BLaER1 (cell line): ENCODE measurements at regions not wholly inside any gene's neighbourhood (a gene's known extent, or its start where the extent isn't known, plus 50 kb on each side); places are given as distances from the start of the nearest gene placed in this dataset.
"Not testable (repeated sequence)": the region's sequence is repeated elsewhere in the genome, so short reads cannot be mapped to it uniquely, and the experiment has no call there.

Source experiments
- H3K27ac ChIP-seq: shearing (Covaris generic); formaldehyde crosslinking; 2 replicates; pipeline ENCODE4 v1.8.1; 2022
- H3K27me3 ChIP-seq: shearing (Covaris generic); formaldehyde crosslinking; 2 replicates; pipeline ENCODE4 v1.8.1; 2022
- H3K36me3 ChIP-seq: shearing (Covaris generic); formaldehyde crosslinking; 2 replicates; pipeline ENCODE4 v1.8.1; 2022
- H3K4me1 ChIP-seq: shearing (Covaris generic); formaldehyde crosslinking; 2 replicates; pipeline ENCODE4 v1.8.1; 2022
- H3K4me2 ChIP-seq: shearing (Covaris generic); formaldehyde crosslinking; 2 replicates; pipeline ENCODE4 v1.8.1; 2022
- H3K4me3 ChIP-seq: shearing (Covaris generic); formaldehyde crosslinking; 2 replicates; pipeline ENCODE4 v1.8.1; 2022
- H3K9ac ChIP-seq: shearing (Covaris generic); formaldehyde crosslinking; 2 replicates; pipeline ENCODE4 v1.8.1; 2022
- H3K9me3 ChIP-seq: shearing (Covaris generic); formaldehyde crosslinking; 2 replicates; pipeline ENCODE4 v1.8.1; 2022
- H4K20me1 ChIP-seq: shearing (Covaris generic); formaldehyde crosslinking; 2 replicates; pipeline ENCODE4 v1.8.1; 2022

- not testable (repeated sequence) for H3K9me3 ChIP-seq, H3K4me1 ChIP-seq, H3K4me3 ChIP-seq, H3K27ac ChIP-seq, H3K27me3 ChIP-seq, H3K9ac ChIP-seq, H3K36me3 ChIP-seq, H3K4me2 ChIP-seq, H4K20me1 ChIP-seq
These were observed 176.2 kb downstream of the ZNF92 start for GRCh38 chr7:65549589-65550443.

GRCh38 chr7:65550444-65550809 lies 176.8 kb downstream of the ZNF92 start:
- not testable (repeated sequence) for H3K4me3 ChIP-seq, H4K20me1 ChIP-seq, H3K36me3 ChIP-seq, H3K27ac ChIP-seq, H3K9me3 ChIP-seq, H3K27me3 ChIP-seq, H3K9ac ChIP-seq, H3K4me2 ChIP-seq, H3K4me1 ChIP-seq

GRCh38 chr7:65551042-65551441 lies 177.4 kb downstream of the ZNF92 start:
- H3K4me1 ChIP-seq, H3K4me2 ChIP-seq, H4K20me1 ChIP-seq, H3K27me3 ChIP-seq, H3K4me3 ChIP-seq, H3K36me3 ChIP-seq, H3K9me3 ChIP-seq, H3K27ac ChIP-seq, H3K9ac ChIP-seq: not testable (repeated sequence)

GRCh38 chr7:65554553-65555476 lies 181.2 kb downstream of the ZNF92 start:
- not testable (repeated sequence) for H3K4me2 ChIP-seq, H3K9ac ChIP-seq, H3K36me3 ChIP-seq, H3K4me3 ChIP-seq, H3K27me3 ChIP-seq, H3K4me1 ChIP-seq, H3K27ac ChIP-seq, H3K9me3 ChIP-seq, H4K20me1 ChIP-seq

- H3K27me3 ChIP-seq, H3K4me2 ChIP-seq, H3K4me1 ChIP-seq, H3K27ac ChIP-seq, H3K9me3 ChIP-seq, H3K9ac ChIP-seq, H3K36me3 ChIP-seq, H4K20me1 ChIP-seq, H3K4me3 ChIP-seq: not testable (repeated sequence)
These were observed 184.9 kb downstream of the ZNF92 start for GRCh38 chr7:65558584-65558983.

- H3K4me1 ChIP-seq, H3K4me2 ChIP-seq, H3K27me3 ChIP-seq, H4K20me1 ChIP-seq, H3K36me3 ChIP-seq, H3K27ac ChIP-seq, H3K9ac ChIP-seq, H3K4me3 ChIP-seq, H3K9me3 ChIP-seq: not testable (repeated sequence)
These were observed 188.2 kb downstream of the ZNF92 start for GRCh38 chr7:65561786-65562372.

GRCh38 chr7:65562522-65562921 lies 188.9 kb downstream of the ZNF92 start:
- not testable (repeated sequence) for H3K4me2 ChIP-seq, H3K36me3 ChIP-seq, H3K4me3 ChIP-seq, H3K4me1 ChIP-seq, H3K27ac ChIP-seq, H3K27me3 ChIP-seq, H4K20me1 ChIP-seq, H3K9me3 ChIP-seq, H3K9ac ChIP-seq

- not testable (repeated sequence) for H3K36me3 ChIP-seq, H3K4me3 ChIP-seq, H3K9me3 ChIP-seq, H4K20me1 ChIP-seq, H3K4me2 ChIP-seq, H3K9ac ChIP-seq, H3K27me3 ChIP-seq, H3K4me1 ChIP-seq, H3K27ac ChIP-seq
These were observed 189.7 kb downstream of the ZNF92 start for GRCh38 chr7:65563333-65563732.

- not testable (repeated sequence) for H3K27me3 ChIP-seq, H4K20me1 ChIP-seq, H3K9ac ChIP-seq, H3K9me3 ChIP-seq, H3K4me3 ChIP-seq, H3K4me1 ChIP-seq, H3K27ac ChIP-seq, H3K4me2 ChIP-seq, H3K36me3 ChIP-seq
These were observed 194.6 kb downstream of the ZNF92 start for GRCh38 chr7:65568226-65568625.

GRCh38 chr7:65570990-65571389 lies 197.3 kb downstream of the ZNF92 start:
- not testable (repeated sequence) for H3K36me3 ChIP-seq, H4K20me1 ChIP-seq, H3K9ac ChIP-seq, H3K9me3 ChIP-seq, H3K27me3 ChIP-seq, H3K4me2 ChIP-seq, H3K27ac ChIP-seq, H3K4me3 ChIP-seq, H3K4me1 ChIP-seq

- H3K4me2 ChIP-seq, H3K36me3 ChIP-seq, H3K27ac ChIP-seq, H3K4me1 ChIP-seq, H3K27me3 ChIP-seq, H3K9ac ChIP-seq, H4K20me1 ChIP-seq, H3K9me3 ChIP-seq, H3K4me3 ChIP-seq: not testable (repeated sequence)
These were observed 198.9 kb downstream of the ZNF92 start for GRCh38 chr7:65572581-65572980.

GRCh38 chr7:65576370-65576769 lies 202.7 kb downstream of the ZNF92 start:
- not testable (repeated sequence) for H3K36me3 ChIP-seq, H3K27ac ChIP-seq, H3K4me1 ChIP-seq, H3K4me2 ChIP-seq, H3K9me3 ChIP-seq, H3K27me3 ChIP-seq, H4K20me1 ChIP-seq, H3K9ac ChIP-seq, H3K4me3 ChIP-seq

GRCh38 chr7:65582518-65583119 lies 209.0 kb downstream of the ZNF92 start:
- H3K4me2 ChIP-seq, H3K9ac ChIP-seq, H3K9me3 ChIP-seq, H3K27ac ChIP-seq, H3K27me3 ChIP-seq, H4K20me1 ChIP-seq, H3K4me3 ChIP-seq, H3K36me3 ChIP-seq, H3K4me1 ChIP-seq: not testable (repeated sequence)

GRCh38 chr7:65602495-65602894 lies 228.8 kb downstream of the ZNF92 start:
- not testable (repeated sequence) for H3K4me3 ChIP-seq, H3K27me3 ChIP-seq, H3K4me1 ChIP-seq, H3K4me2 ChIP-seq, H3K9ac ChIP-seq, H3K36me3 ChIP-seq, H4K20me1 ChIP-seq, H3K27ac ChIP-seq, H3K9me3 ChIP-seq
